Progenitor cell of endocrine pancreas (in vitro differentiated cells): ENCODE measurements at regions not wholly inside any gene's neighbourhood (a gene's known extent, or its start where the extent isn't known, plus 50 kb on each side); places are given as distances from the start of the nearest gene placed in this dataset.

Experiments used
- DNase-seq: peaks from one replicate; pipeline ENCODE4 v3.0.0; 2021; ENCODE audit warnings: low spot score; ENCODE audit not compliant: unreplicated experiment
- H3K27ac Mint-ChIP-seq: 2 replicates; pipeline ENCODE4 v1.8.0; 2021; ENCODE audit warnings: mild to moderate bottlenecking, moderate library complexity, mixed read lengths
- H3K27me3 Mint-ChIP-seq: 2 replicates; pipeline ENCODE4 v1.8.0; 2021; ENCODE audit warnings: mixed read lengths
- H3K36me3 Mint-ChIP-seq: 2 replicates; pipeline ENCODE4 v1.8.0; 2022; ENCODE audit warnings: mixed read lengths; ENCODE audit not compliant: insufficient read depth
- H3K4me1 Mint-ChIP-seq: 2 replicates; pipeline ENCODE4 v1.8.0; 2021; ENCODE audit warnings: low read depth, mixed read lengths
- H3K4me3 Mint-ChIP-seq: 2 replicates; pipeline ENCODE4 v1.8.0; 2021; ENCODE audit warnings: low read depth, mild to moderate bottlenecking, moderate library complexity, mixed read lengths
- H3K9me3 Mint-ChIP-seq: 2 replicates; pipeline ENCODE4 v1.8.0; 2021; ENCODE audit warnings: low read depth, mixed read lengths
- TF ChIP-seq, protein P1 (sequence below): fragments of 200-600 bp; sonication (generic); IDR thresholded peaks from one replicate; pipeline ENCODE4 v1.5.0; 2021; ENCODE audit warnings: antibody characterized with exemption, mild to moderate bottlenecking; ENCODE audit not compliant: unreplicated experiment

DNA sequence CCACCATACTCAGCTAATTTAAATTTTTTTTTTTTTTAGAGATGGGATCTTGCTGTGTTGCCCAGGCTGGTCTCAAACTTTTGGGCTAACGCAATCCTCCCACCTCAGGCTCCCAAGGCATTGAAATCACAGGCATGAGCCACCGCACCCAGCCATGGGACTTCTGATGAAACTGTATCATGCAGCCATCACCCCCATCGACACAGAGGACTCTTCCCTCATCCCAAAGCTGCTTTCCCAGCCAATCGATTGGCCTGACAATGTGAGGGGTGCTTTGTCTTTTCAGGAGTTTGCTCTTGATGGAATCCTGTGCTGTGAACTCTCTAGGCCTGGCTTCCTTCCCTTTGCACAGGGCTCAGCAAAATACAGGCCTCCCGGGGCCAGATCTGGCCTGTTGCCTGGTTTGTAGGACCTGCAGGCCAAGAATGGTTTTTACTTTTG is 59.6 kb upstream of the NCOR2 start:
- Mint-ChIP-seq H3K4me3 (no peak overlapping the region), H3K27ac (no peak overlapping the region), H3K9me3 (no peaks in the 10 kb centered on the region), H3K4me1 (peaks cover 3% of the 10 kb centered on the region), H3K36me3 (no peaks in the 10 kb centered on the region), H3K27me3 (peaks cover 4% of the 10 kb centered on the region)
- DNase-seq, result no peak
- TF ChIP-seq, protein P1, sequence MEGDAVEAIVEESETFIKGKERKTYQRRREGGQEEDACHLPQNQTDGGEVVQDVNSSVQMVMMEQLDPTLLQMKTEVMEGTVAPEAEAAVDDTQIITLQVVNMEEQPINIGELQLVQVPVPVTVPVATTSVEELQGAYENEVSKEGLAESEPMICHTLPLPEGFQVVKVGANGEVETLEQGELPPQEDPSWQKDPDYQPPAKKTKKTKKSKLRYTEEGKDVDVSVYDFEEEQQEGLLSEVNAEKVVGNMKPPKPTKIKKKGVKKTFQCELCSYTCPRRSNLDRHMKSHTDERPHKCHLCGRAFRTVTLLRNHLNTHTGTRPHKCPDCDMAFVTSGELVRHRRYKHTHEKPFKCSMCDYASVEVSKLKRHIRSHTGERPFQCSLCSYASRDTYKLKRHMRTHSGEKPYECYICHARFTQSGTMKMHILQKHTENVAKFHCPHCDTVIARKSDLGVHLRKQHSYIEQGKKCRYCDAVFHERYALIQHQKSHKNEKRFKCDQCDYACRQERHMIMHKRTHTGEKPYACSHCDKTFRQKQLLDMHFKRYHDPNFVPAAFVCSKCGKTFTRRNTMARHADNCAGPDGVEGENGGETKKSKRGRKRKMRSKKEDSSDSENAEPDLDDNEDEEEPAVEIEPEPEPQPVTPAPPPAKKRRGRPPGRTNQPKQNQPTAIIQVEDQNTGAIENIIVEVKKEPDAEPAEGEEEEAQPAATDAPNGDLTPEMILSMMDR, result no peak

DNA sequence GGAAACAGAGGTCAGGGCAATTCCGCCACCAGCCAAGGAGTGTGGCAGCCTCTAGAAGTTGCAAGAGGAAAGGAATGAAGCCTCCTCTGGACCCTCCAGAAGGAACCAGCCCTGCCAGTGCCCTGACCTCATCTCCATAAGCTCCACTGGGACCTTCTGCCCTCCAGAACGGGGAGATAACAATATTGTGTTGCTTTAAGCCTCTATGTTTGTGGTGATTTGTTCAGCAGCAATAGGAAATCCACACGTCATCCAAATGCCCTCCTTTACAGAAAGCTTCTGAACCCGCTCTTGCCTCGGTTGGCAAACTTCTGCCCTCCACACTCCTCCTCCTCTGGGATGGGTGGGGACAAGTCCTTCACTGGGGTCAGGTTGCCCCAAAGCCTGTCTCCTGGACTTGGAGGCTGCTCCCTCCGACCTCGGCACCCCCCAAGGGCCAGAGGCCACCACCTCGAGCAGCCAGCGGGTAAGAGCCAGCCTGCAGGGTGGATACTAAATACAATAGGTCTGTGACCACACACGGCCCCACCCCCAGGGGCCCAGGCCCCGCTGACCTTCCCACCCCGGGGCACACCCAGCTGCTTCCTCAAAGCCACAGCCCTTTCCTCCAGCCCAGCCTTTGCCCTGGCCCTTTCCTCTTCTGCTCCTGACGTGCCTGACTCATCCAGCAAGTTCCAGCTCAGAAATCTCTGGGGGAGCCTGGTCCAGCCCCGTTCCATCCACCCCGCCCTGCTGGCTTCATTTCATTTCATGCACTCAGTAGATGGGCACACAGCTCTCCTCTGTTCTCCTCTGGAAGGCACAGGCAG is 58.7 kb upstream of the NCOR2 start:
- H3K27ac Mint-ChIP-seq, result no peak overlapping the region
- DNase-seq, result no peak
- TF ChIP-seq, protein P1, result no peak
- no peaks in the 10 kb centered on the region for H3K36me3 Mint-ChIP-seq
- peaks cover 4% of the 10 kb centered on the region for H3K27me3 Mint-ChIP-seq
- no peaks in the 10 kb centered on the region for H3K9me3 Mint-ChIP-seq
- no peak overlapping the region for H3K4me3 Mint-ChIP-seq
- H3K4me1 Mint-ChIP-seq, result peaks cover 3% of the 10 kb centered on the region

DNA sequence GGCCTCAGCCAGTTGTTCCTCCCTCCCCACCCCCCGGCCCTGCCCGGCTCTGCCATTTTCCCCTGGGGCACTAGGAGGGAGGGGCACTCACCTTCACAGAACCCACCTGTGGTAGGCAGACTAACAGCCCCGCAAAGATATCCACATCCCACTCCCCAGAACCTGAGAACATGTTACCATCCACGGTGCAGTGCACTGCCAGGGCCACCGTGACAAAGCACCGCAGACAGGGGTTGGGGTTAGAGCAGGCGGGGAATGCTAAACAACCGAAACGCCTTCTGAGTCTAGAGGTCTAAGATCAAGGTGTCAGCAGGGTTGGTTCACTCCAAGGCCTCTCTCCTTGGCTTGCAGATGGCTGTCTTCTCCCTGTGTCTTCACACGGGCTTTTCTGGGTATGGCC is 57.4 kb upstream of the NCOR2 start:
- TF ChIP-seq, protein P1, result no peak
- Mint-ChIP-seq H3K36me3 (no peaks in the 10 kb centered on the region), H3K4me1 (peaks cover 3% of the 10 kb centered on the region), H3K9me3 (no peaks in the 10 kb centered on the region), H3K27me3 (no peaks in the 10 kb centered on the region), H3K27ac (no peak overlapping the region), H3K4me3 (no peak overlapping the region)
- DNase-seq, result no peak

DNA sequence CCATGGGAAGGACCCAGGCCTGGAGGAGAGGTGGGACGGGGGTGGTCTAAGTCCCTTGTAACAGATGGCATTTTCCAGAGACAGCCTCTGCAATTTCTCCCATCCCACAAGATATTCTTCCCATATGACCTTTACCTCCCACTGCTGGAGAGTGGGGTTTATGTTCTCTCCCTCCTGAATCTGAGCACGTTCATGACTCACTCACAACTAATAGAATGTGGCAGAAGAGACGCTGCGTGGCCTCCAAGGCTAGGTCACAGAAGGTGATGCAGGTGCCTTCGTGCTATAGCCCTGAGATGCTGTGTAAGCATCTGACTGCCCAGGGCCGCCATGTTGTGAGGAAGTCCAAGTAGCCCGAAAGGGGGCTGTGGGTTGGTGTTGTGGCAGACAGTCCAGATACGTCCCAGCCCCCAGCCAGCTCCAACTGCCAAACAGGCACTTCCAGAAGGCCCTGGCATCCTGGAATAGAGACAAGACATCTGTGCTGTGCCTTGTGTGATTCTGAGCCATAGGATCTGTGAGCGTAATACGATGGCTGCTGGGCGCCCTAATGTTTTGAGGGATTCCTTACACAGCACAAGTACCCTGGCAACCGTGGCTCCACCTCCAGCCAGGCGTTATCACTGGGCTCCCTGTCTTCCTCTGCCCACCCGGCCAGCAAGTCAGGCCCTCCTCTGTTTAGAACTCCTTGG is 56.1 kb upstream of the NCOR2 start:
- TF ChIP-seq, protein P1, result no peak
- H3K4me3 Mint-ChIP-seq, result no peak overlapping the region

DNA sequence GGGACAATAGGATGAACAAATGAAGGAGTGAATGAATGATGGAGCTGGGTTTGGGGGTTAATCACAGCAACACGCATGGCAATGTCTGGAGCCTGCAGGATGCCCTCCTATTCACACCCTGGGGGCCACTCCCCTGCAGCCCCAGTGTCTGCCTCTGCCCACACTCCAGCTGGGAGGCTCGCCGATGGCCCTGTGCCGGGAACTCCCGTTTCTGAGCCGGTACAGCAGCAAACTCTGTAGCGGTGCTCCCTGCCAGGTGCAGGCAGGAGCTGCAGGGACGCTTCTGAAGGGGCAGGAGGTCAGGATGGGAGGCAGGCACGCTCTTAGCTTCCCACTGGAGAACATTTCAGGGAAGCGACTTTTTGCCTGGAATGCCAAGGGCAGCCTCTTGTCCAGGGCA is 55.4 kb upstream of the NCOR2 start:
- no peaks in the 10 kb centered on the region for H3K36me3 Mint-ChIP-seq
- no peak overlapping the region for H3K27ac Mint-ChIP-seq
- peaks cover 6% of the 10 kb centered on the region for H3K27me3 Mint-ChIP-seq
- DNase-seq, result no peak
- TF ChIP-seq, protein P1, result no peak
- no peaks in the 10 kb centered on the region for H3K9me3 Mint-ChIP-seq
- H3K4me1 Mint-ChIP-seq, result peaks cover 3% of the 10 kb centered on the region
- no peak overlapping the region for H3K4me3 Mint-ChIP-seq

More for the DNA sequence above, 56.1 kb upstream of the NCOR2 start:
- no peak for DNase-seq
- Mint-ChIP-seq H3K27me3 (peaks cover 1% of the 10 kb centered on the region), H3K36me3 (no peaks in the 10 kb centered on the region), H3K4me1 (peaks cover 3% of the 10 kb centered on the region), H3K27ac (no peak overlapping the region), H3K9me3 (no peaks in the 10 kb centered on the region)
